BLaER1 treated with 17β-estradiol and CSF1 and Interleukin-3, amounts not matched to agents 10 nM and 100 nM (cell line): ENCODE measurements at regions not wholly inside any gene's neighbourhood (a gene's known extent, or its start where the extent isn't known, plus 50 kb on each side); places are given as distances from the start of the nearest gene placed in this dataset.

Experiments
- H3K27ac ChIP-seq, 11 experiments: shearing (Covaris generic); formaldehyde crosslinking; 2 replicates each; pipeline ENCODE4 v1.8.1; 2022
- H3K27me3 ChIP-seq, 11 experiments: shearing (Covaris generic); formaldehyde crosslinking; 2 replicates each; pipeline ENCODE4 v1.8.1; 2022
- H3K36me3 ChIP-seq, 11 experiments: shearing (Covaris generic); formaldehyde crosslinking; 2 replicates each; pipeline ENCODE4 v1.8.1; 2022
- H3K4me1 ChIP-seq, 10 experiments: shearing (Covaris generic); formaldehyde crosslinking; 2 replicates each; pipeline ENCODE4 v1.8.1; 2022
- H3K4me2 ChIP-seq, 11 experiments: shearing (Covaris generic); formaldehyde crosslinking; 2 replicates each; pipeline ENCODE4 v1.8.1; 2022
- H3K4me3 ChIP-seq, 10 experiments: shearing (Covaris generic); formaldehyde crosslinking; 2 replicates each; pipeline ENCODE4 v1.8.1; 2022
- H3K9ac ChIP-seq, 11 experiments: shearing (Covaris generic); formaldehyde crosslinking; 2 replicates each; pipeline ENCODE4 v1.8.1; 2022
- H3K9me3 ChIP-seq, 11 experiments: shearing (Covaris generic); formaldehyde crosslinking; replicated peaks in 1 of 11; 2 replicates each; pipeline ENCODE4 v1.8.1; 2022
- H4K20me1 ChIP-seq, 11 experiments: shearing (Covaris generic); formaldehyde crosslinking; 2 replicates each; pipeline ENCODE4 v1.8.1; 2022
- Cebpa-rat ChIP-seq, 11 experiments: shearing (Covaris generic); IDR thresholded peaks; 2 replicates each; pipeline ENCODE4 v1.8.1; 2022

DNA sequence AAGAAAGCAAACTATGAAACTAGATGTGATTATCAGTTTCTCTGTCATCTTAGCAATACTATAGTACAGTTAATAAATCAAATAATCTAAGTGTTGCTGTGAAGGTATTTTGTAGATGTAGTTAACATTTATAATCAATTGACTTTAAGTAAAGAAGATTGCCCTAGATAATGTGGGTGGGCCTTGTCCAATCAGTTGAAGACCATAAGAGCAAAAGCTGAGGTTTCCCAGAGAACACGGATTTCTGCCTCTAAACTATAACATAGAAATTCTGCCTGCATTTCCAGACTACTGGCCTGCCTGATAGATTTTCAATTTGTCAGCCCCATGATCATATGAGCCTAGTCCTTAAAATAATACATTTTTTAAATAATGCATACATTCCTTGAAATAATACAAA, 222.9 kb downstream of the PCDH18 start:
- TF ChIP-seq Cebpa-rat (IDR thresholded peaks at IDR 0.05), result no peak
- Histone ChIP-seq H3K4me1 (no peaks in the 10 kb centered on the region), H3K27ac (no peak overlapping the region), H3K4me2 (no peak overlapping the region), H4K20me1 (no peaks in the 10 kb centered on the region), H3K4me3 (no peak overlapping the region), H3K27me3 (no peaks in the 10 kb centered on the region), H3K36me3 (no peaks in the 10 kb centered on the region), H3K9me3 (no peaks in the 10 kb centered on the region), H3K9ac (no peak overlapping the region)

DNA sequence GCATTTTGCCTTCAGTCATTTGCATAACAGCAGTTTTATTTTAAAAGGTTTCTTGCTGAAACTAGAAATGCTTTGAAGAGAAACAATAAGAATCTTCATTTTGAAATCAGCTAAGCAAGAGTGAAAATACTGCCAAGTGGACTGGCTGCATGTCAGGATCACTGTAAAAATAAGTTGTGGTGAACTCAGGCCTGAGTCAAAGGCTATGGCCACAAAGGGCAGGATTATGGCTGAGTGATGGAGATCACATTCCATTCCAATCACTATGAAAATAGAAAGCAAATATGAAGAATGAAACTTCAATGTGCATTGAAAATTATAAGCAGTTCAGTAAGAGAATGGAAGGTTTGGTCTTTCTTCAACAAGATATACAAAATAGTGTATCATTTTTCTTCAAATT, 224.5 kb downstream of the PCDH18 start:
- TF ChIP-seq Cebpa-rat (IDR thresholded peaks at IDR 0.05), result no peak
- Histone ChIP-seq H4K20me1 (no peaks in the 10 kb centered on the region), H3K4me1 (no peaks in the 10 kb centered on the region), H3K4me2 (no peak overlapping the region), H3K9ac (no peak overlapping the region), H3K9me3 (no peaks in the 10 kb centered on the region), H3K27me3 (no peaks in the 10 kb centered on the region), H3K36me3 (no peaks in the 10 kb centered on the region), H3K27ac (no peak overlapping the region), H3K4me3 (no peak overlapping the region)

GRCh38 chr4:137300776-137301175, 231.5 kb downstream of the PCDH18 start:
- Histone ChIP-seq H4K20me1 (no peaks in the 10 kb centered on the region), H3K27me3 (no peaks in the 10 kb centered on the region), H3K9ac (no peak overlapping the region), H3K9me3 (no peaks in the 10 kb centered on the region), H3K27ac (no peak overlapping the region), H3K4me3 (no peak overlapping the region), H3K36me3 (no peaks in the 10 kb centered on the region), H3K4me1 (no peaks in the 10 kb centered on the region), H3K4me2 (no peak overlapping the region)
- no peak for TF ChIP-seq Cebpa-rat (IDR thresholded peaks at IDR 0.05)

GRCh38 chr4:137299281-137299680, 233.0 kb downstream of the PCDH18 start:
- Histone ChIP-seq H3K36me3 (no peaks in the 10 kb centered on the region), H3K4me3 (no peak overlapping the region), H3K9ac (no peak overlapping the region), H3K27me3 (no peaks in the 10 kb centered on the region), H3K27ac (no peak overlapping the region), H3K9me3 (no peaks in the 10 kb centered on the region), H3K4me1 (no peaks in the 10 kb centered on the region), H3K4me2 (no peak overlapping the region), H4K20me1 (no peaks in the 10 kb centered on the region)
- no peak for TF ChIP-seq Cebpa-rat (IDR thresholded peaks at IDR 0.05)

GRCh38 chr4:137293281-137293680, 239.0 kb downstream of the PCDH18 start:
- no peaks in the 10 kb centered on the region for H3K9me3 ChIP-seq
- no peak overlapping the region for H3K4me2 ChIP-seq
- H3K9ac ChIP-seq, result no peak overlapping the region
- no peak overlapping the region for H3K27ac ChIP-seq
- no peak for TF ChIP-seq Cebpa-rat (IDR thresholded peaks at IDR 0.05)
- no peaks in the 10 kb centered on the region for H3K4me1 ChIP-seq
- no peaks in the 10 kb centered on the region for H3K27me3 ChIP-seq
- H3K36me3 ChIP-seq, result no peaks in the 10 kb centered on the region
- H4K20me1 ChIP-seq, result no peaks in the 10 kb centered on the region
- H3K4me3 ChIP-seq, result no peak overlapping the region

DNA sequence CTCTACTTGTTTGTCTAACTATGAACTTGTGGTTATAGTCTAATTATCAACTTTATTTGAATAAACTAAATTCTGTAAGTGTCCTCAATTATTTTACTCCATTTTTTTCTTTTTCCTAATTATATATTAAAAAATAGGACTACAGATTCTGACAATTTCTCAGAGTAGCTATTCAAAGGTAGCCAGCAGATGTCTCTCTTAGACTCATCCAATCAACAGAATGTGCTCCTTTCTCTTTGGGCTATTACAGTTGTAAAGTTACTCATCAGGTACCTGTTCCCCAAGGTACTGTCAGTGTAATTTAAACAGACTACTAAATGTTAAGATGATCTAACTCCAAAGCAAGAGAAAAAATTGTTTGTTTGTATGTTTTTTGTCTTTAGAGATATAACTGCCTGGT, 248.6 kb downstream of the PCDH18 start:
- no peaks in the 10 kb centered on the region for H3K27me3 ChIP-seq
- no peak overlapping the region for H3K9ac ChIP-seq
- no peaks in the 10 kb centered on the region for H3K36me3 ChIP-seq
- TF ChIP-seq Cebpa-rat (IDR thresholded peaks at IDR 0.05), result no peak
- H3K27ac ChIP-seq, result no peak overlapping the region
- no peak overlapping the region for H3K4me3 ChIP-seq
- H3K4me1 ChIP-seq, result no peaks in the 10 kb centered on the region
- H4K20me1 ChIP-seq, result no peaks in the 10 kb centered on the region
- no peak overlapping the region for H3K4me2 ChIP-seq
- H3K9me3 ChIP-seq, result no peaks in the 10 kb centered on the region

DNA sequence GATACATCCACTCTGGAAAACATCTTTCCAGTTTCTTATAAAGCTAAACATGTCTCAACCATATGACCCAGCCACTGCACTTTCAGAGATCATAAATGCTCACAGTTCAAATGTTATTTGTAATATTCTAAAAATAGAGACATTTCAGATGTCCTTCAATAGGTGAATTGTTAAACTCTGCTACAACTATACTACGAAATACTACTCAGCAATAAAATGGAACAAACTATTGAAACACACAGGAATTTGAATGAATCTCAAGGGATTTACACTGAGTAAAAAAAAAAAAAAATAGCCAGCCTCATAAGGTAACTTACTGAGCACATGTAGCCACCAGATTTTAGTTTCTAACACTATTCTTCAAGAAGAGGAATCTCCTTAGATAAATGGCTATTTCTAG, 253.9 kb downstream of the PCDH18 start:
- TF ChIP-seq Cebpa-rat (IDR thresholded peaks at IDR 0.05), result no peak
- H3K4me2 ChIP-seq, result no peak overlapping the region
- H3K36me3 ChIP-seq, result no peaks in the 10 kb centered on the region
- H3K9ac ChIP-seq, result no peak overlapping the region
- no peaks in the 10 kb centered on the region for H3K4me1 ChIP-seq
- H4K20me1 ChIP-seq, result no peaks in the 10 kb centered on the region
- no peak overlapping the region for H3K27ac ChIP-seq
- no peaks in the 10 kb centered on the region for H3K27me3 ChIP-seq
- no peak overlapping the region for H3K4me3 ChIP-seq
- H3K9me3 ChIP-seq, result no peaks in the 10 kb centered on the region

DNA sequence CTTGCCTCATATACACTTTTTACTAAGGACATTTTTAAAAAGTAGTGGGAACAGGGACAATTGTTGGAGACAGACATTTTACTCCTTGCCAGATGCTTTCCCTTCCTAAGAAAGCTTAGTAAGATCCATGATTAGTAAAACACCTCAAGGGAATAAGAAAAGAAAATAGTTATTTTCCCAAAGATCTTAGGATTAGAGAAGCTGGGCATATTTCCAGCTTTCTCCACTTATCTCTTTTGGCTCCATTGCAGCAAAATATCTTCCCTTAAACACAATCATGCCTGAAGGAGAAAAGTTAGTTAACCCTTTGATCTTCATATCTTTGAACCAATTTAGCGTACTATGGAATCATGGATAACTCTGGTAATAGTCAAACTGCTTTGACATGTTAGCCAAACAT, 257.9 kb downstream of the PCDH18 start:
- no peak for TF ChIP-seq Cebpa-rat (IDR thresholded peaks at IDR 0.05)
- Histone ChIP-seq H3K4me2 (no peak overlapping the region), H3K9ac (no peak overlapping the region), H3K27me3 (no peaks in the 10 kb centered on the region), H4K20me1 (no peaks in the 10 kb centered on the region), H3K36me3 (no peaks in the 10 kb centered on the region), H3K4me1 (no peaks in the 10 kb centered on the region), H3K4me3 (no peak overlapping the region), H3K27ac (no peak overlapping the region), H3K9me3 (no peaks in the 10 kb centered on the region)

- H3K27ac ChIP-seq, result no peak overlapping the region
- no peak overlapping the region for H3K4me3 ChIP-seq
- no peak overlapping the region for H3K9ac ChIP-seq
- no peaks in the 10 kb centered on the region for H3K9me3 ChIP-seq
- no peaks in the 10 kb centered on the region for H4K20me1 ChIP-seq
- no peaks in the 10 kb centered on the region for H3K36me3 ChIP-seq
- H3K27me3 ChIP-seq, result no peaks in the 10 kb centered on the region
- no peaks in the 10 kb centered on the region for H3K4me1 ChIP-seq
- TF ChIP-seq Cebpa-rat (IDR thresholded peaks at IDR 0.05), result no peak
- H3K4me2 ChIP-seq, result no peak overlapping the region
Measured at GRCh38 chr4:137267024-137267423, 265.3 kb downstream of the PCDH18 start.

- no peaks in the 10 kb centered on the region for H3K36me3 ChIP-seq
- no peaks in the 10 kb centered on the region for H3K27me3 ChIP-seq
- no peaks in the 10 kb centered on the region for H3K9me3 ChIP-seq
- no peak overlapping the region for H3K4me3 ChIP-seq
- no peak overlapping the region for H3K4me2 ChIP-seq
- no peak overlapping the region for H3K9ac ChIP-seq
- H3K27ac ChIP-seq, result no peak overlapping the region
- no peak for TF ChIP-seq Cebpa-rat (IDR thresholded peaks at IDR 0.05)
- no peaks in the 10 kb centered on the region for H4K20me1 ChIP-seq
- H3K4me1 ChIP-seq, result no peaks in the 10 kb centered on the region
Measured at GRCh38 chr4:137266511-137266910, 265.8 kb downstream of the PCDH18 start.

GRCh38 chr4:137263206-137263605, 269.1 kb downstream of the PCDH18 start:
- no peaks in the 10 kb centered on the region for H4K20me1 ChIP-seq
- no peak overlapping the region for H3K4me2 ChIP-seq
- no peak overlapping the region for H3K4me3 ChIP-seq
- H3K27ac ChIP-seq, result no peak overlapping the region
- H3K27me3 ChIP-seq, result no peaks in the 10 kb centered on the region
- no peaks in the 10 kb centered on the region for H3K4me1 ChIP-seq
- H3K9ac ChIP-seq, result no peak overlapping the region
- H3K36me3 ChIP-seq, result no peaks in the 10 kb centered on the region
- no peaks in the 10 kb centered on the region for H3K9me3 ChIP-seq
- no peak for TF ChIP-seq Cebpa-rat (IDR thresholded peaks at IDR 0.05)
